ENCODE measurements at regions not wholly inside any gene's neighbourhood (a gene's known extent, or its start where the extent isn't known, plus 50 kb on each side); places are given as distances from the start of the nearest gene placed in this dataset.

DNA sequence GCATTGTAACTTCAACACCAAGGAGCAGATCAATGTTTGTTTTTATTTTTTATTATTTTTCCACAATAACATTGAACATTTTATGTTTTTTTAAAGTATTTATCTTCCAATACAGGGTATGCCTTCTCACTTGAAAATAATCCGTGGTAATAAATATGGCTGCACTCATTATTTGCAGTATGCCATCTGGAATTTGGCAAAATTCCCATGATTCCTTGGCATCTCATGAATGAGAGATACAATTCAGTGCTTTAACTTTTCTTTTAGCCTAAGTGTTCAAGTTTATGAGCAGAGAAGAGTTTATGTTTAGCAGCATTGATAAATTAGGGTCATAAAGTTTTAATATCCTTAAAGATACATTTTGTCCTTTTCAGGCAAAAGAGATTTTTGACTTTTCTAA lies 1109.6 kb upstream of the ATXN8OS start:
- TF ChIP-seq POLR2AphosphoS5 (IDR thresholded peaks at IDR 0.05) (no peak), POLR2A (IDR thresholded peaks at IDR 0.05) (no peak)
- TF ChIP-seq, protein P1, sequence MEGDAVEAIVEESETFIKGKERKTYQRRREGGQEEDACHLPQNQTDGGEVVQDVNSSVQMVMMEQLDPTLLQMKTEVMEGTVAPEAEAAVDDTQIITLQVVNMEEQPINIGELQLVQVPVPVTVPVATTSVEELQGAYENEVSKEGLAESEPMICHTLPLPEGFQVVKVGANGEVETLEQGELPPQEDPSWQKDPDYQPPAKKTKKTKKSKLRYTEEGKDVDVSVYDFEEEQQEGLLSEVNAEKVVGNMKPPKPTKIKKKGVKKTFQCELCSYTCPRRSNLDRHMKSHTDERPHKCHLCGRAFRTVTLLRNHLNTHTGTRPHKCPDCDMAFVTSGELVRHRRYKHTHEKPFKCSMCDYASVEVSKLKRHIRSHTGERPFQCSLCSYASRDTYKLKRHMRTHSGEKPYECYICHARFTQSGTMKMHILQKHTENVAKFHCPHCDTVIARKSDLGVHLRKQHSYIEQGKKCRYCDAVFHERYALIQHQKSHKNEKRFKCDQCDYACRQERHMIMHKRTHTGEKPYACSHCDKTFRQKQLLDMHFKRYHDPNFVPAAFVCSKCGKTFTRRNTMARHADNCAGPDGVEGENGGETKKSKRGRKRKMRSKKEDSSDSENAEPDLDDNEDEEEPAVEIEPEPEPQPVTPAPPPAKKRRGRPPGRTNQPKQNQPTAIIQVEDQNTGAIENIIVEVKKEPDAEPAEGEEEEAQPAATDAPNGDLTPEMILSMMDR (IDR thresholded peaks at IDR 0.05), result no peak
